Activated T-cell treated with anti-CD3 and anti-CD28 coated beads for 4 hours (primary cell): ENCODE measurements at regions not wholly inside any gene's neighbourhood (a gene's known extent, or its start where the extent isn't known, plus 50 kb on each side); places are given as distances from the start of the nearest gene placed in this dataset.
"Not testable (repeated sequence)": the region's sequence is repeated elsewhere in the genome, so short reads cannot be mapped to it uniquely, and the experiment has no call there.

Experiments
- DNase-seq: peaks from one replicate; pipeline ENCODE4 v3.0.0-alpha.2; 2020

DNA sequence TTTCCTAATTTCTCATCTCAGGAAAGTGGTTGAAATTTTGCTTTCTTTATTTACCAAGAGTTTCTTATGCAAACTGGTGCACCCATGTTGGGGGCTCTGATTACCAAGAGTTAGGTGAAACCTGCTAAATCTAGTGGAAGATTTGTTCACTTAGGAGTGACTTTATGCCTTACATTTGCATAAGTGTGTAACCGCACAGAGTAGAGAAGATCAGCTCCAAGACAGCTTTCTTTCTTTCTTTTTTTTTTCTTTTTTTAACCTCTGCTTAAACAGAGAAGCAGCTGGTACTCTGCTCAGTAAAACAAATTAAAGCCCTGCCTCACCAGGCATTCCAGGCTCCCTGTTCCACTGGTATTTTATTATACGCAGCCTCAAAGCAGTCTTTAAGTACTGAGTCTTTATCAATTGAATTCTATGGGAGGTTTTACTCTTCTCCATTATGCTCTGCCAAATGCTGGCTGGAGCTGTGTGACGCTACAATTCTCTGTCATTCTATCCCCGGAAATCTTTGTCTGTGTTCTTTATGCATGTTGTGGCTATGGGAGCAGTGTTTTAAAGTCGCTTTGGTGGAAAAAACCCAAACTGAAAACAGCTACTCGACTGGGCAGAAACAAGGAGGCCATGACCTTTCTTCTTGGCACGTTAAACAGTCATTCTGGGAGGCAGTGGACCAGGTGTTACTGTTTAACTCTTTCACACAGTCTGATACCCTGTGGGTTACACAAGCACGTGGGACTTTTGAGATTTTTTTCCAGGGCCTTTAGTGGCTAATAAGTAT lies 55.2 kb upstream of the GBE1 start:
- no peak for DNase-seq

- not testable (repeated sequence) for DNase-seq
These were observed 50.7 kb upstream of the GBE1 start for GRCh38 chr3:81812098-81812497.
